HG02678 (cell line): ENCODE measurements at regions not wholly inside any gene's neighbourhood (a gene's known extent, or its start where the extent isn't known, plus 50 kb on each side); places are given as distances from the start of the nearest gene placed in this dataset.

Experiments
- ATAC-seq: cut with Tn5 transposase; IDR thresholded peaks from one replicate; pipeline ENCODE4 v1.9.1; 2021; ENCODE audit warnings: mild to moderate bottlenecking, moderate library complexity; ENCODE audit not compliant: unreplicated experiment

- no peak for ATAC-seq
Observed at GRCh38 chr3:159441279-159441678, 547.4 kb upstream of the IL12A start.

GRCh38 chr3:159443266-159443665 lies 545.4 kb upstream of the IL12A start:
- ATAC-seq: no peak

GRCh38 chr3:159447841-159448240 lies 540.8 kb upstream of the IL12A start:
- no peak for ATAC-seq

GRCh38 chr3:159448902-159449301 lies 539.7 kb upstream of the IL12A start:
- no peak for ATAC-seq

GRCh38 chr3:159451067-159451466 lies 537.6 kb upstream of the IL12A start:
- ATAC-seq: no peak

- ATAC-seq: no peak
Observed at GRCh38 chr3:159451482-159451881, 537.2 kb upstream of the IL12A start.

- ATAC-seq: no peak
Observed at GRCh38 chr3:159453036-159453435, 535.6 kb upstream of the IL12A start.

- ATAC-seq: no peak
Observed at GRCh38 chr3:159453945-159454344, 534.7 kb upstream of the IL12A start.

GRCh38 chr3:159455741-159456181 lies 532.9 kb upstream of the IL12A start:
- ATAC-seq: no peak

- ATAC-seq: no peak
Observed at GRCh38 chr3:159458010-159458409, 530.6 kb upstream of the IL12A start.

- no peak for ATAC-seq
Observed at GRCh38 chr3:159458982-159459381, 529.7 kb upstream of the IL12A start.

- ATAC-seq: no peak
Observed at GRCh38 chr3:159472611-159473010, 516.0 kb upstream of the IL12A start.

- no peak for ATAC-seq
Observed at GRCh38 chr3:159473206-159473605, 515.4 kb upstream of the IL12A start.

- ATAC-seq: no peak
Observed at GRCh38 chr3:159480046-159480445, 508.6 kb upstream of the IL12A start.

GRCh38 chr3:159482241-159482993 lies 506.2 kb upstream of the IL12A start:
- ATAC-seq: no peak

- ATAC-seq: no peak
Observed at GRCh38 chr3:159482994-159483367, 505.7 kb upstream of the IL12A start.

- ATAC-seq: no peak
Observed at GRCh38 chr3:159486580-159486979, 502.1 kb upstream of the IL12A start.

GRCh38 chr3:159487304-159487703 lies 501.3 kb upstream of the IL12A start:
- ATAC-seq: no peak

GRCh38 chr3:159488602-159489001 lies 500.0 kb upstream of the IL12A start:
- no peak for ATAC-seq

GRCh38 chr3:159497361-159497760 lies 491.3 kb upstream of the IL12A start:
- no peak for ATAC-seq

GRCh38 chr3:159499031-159499793 lies 489.4 kb upstream of the IL12A start:
- no peak for ATAC-seq

- no peak for ATAC-seq
Observed at GRCh38 chr3:159501029-159501428, 487.6 kb upstream of the IL12A start.
